Activated B cell treated with CpG ODN at 0.5 μM for 24 hours (primary cell): ENCODE measurements at regions not wholly inside any gene's neighbourhood (a gene's known extent, or its start where the extent isn't known, plus 50 kb on each side); places are given as distances from the start of the nearest gene placed in this dataset.

Experiments used
- ATAC-seq: fragments of 200-7000 bp; cut with Tn5 transposase; one replicate; pipeline ENCODE4 v1.10.0; 2021; ENCODE audit warnings: low read depth, mild to moderate bottlenecking, moderate library complexity
- CTCF ChIA-PET: fragments of 350-600 bp; sonication (Branson Sonifier 250); formaldehyde crosslinking; loops from one replicate; lab custom pipeline; 2021; ENCODE audit warnings: antibody characterized with exemption; lab: Charles Lee
- POLR2A ChIA-PET: fragments of 350-600 bp; sonication (Branson Sonifier 250); formaldehyde crosslinking; loops from one replicate; lab custom pipeline; 2021; ENCODE audit warnings: antibody characterized with exemption; lab: Charles Lee
- DNase-seq: peaks from one replicate; pipeline ENCODE4 v3.0.0; 2022
- H3K27ac Mint-ChIP-seq: one replicate; pipeline ENCODE4 v1.8.0; 2020; ENCODE audit warnings: mixed read lengths
- H3K27me3 Mint-ChIP-seq: one replicate; pipeline ENCODE4 v1.8.0; 2021; ENCODE audit warnings: mixed read lengths
- H3K36me3 Mint-ChIP-seq: one replicate; pipeline ENCODE4 v1.8.0; 2021; ENCODE audit warnings: low read depth, mixed read lengths
- H3K4me1 Mint-ChIP-seq: one replicate; pipeline ENCODE4 v1.8.0; 2021; ENCODE audit warnings: mixed read lengths
- H3K4me3 Mint-ChIP-seq: one replicate; pipeline ENCODE4 v1.8.0; 2020; ENCODE audit warnings: mild to moderate bottlenecking, mixed read lengths
- H3K9me3 Mint-ChIP-seq: one replicate; pipeline ENCODE4 v1.8.0; 2020; ENCODE audit warnings: mixed read lengths
- intact Hi-C: fragments of 100-400 bp; cut with micrococcal nuclease; formaldehyde crosslinking; loops from one replicate; pipeline ENCODE4 v1.15.1; 2024
- TF ChIP-seq, protein P1 (sequence below): fragments of 200-600 bp; IDR thresholded peaks from one replicate; pipeline ENCODE4 v1.8.0; 2022; ENCODE audit warnings: antibody characterized with exemption, mild to moderate bottlenecking

DNA sequence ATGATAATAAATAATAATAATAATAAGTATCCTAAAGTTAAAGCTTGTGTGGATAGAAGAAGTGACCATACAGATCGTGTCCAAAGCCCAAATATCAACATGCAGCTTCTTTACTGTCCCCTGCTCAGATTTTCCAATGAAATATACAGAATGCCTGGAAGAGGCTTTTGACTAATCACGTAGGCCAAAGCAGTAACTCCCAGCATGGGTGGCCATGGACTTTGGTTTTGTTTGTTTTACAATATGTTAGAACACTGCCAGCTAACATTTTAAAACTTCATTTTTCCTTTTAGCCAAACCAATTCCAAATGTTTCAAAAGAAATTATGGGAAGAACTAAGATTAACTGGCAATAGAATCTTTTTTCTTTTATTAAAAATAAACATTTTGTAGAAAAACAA lies 400.0 kb upstream of the FLRT2 start:
- intact Hi-C loops: no loop called here
- Mint-ChIP-seq H3K4me3 (no peak overlapping the region), H3K4me1 (no peaks in the 10 kb centered on the region), H3K9me3 (peaks cover 8% of the 10 kb centered on the region), H3K36me3 (no peaks in the 10 kb centered on the region), H3K27me3 (no peaks in the 10 kb centered on the region), H3K27ac (no peak overlapping the region)
- CTCF ChIA-PET: no interaction called here
- ATAC-seq: no peak
- POLR2A ChIA-PET: no interaction called here
- no peak for DNase-seq
- TF ChIP-seq, protein P1, sequence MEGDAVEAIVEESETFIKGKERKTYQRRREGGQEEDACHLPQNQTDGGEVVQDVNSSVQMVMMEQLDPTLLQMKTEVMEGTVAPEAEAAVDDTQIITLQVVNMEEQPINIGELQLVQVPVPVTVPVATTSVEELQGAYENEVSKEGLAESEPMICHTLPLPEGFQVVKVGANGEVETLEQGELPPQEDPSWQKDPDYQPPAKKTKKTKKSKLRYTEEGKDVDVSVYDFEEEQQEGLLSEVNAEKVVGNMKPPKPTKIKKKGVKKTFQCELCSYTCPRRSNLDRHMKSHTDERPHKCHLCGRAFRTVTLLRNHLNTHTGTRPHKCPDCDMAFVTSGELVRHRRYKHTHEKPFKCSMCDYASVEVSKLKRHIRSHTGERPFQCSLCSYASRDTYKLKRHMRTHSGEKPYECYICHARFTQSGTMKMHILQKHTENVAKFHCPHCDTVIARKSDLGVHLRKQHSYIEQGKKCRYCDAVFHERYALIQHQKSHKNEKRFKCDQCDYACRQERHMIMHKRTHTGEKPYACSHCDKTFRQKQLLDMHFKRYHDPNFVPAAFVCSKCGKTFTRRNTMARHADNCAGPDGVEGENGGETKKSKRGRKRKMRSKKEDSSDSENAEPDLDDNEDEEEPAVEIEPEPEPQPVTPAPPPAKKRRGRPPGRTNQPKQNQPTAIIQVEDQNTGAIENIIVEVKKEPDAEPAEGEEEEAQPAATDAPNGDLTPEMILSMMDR: no peak

DNA sequence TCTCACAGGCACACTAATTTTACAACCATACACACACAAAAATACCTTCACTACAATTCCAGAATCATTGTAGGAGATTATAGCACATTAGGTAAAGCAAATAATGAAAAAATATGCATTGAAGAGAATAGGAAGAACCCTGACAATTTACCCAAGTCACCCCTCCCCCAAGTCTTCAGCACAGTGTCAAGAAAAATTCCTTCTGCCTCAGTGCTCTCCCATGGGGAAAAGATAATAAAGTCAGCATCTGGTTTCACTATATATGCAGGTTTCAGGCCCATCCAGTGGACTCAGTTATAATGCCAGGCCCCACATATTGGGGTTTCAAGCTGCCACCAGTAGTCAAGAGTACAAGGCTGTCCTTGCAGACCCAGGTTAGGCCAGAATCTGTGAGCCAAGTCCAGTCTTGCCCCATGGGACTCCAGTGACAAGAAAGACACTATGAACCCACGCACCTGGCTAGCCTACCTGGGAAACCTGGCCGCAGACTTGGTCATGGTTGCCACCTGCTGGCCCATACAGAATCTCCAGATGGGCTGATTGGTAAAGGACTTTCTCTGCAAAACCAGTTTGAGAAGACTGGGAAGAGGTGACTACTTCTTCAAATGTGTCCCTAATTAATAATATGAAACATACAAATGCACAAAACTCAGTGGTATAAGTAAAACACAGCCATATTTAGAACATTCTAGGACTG lies 398.6 kb upstream of the FLRT2 start:
- H3K36me3 Mint-ChIP-seq: no peaks in the 10 kb centered on the region
- H3K27ac Mint-ChIP-seq: no peak overlapping the region
- TF ChIP-seq, protein P1: no peak
- H3K9me3 Mint-ChIP-seq: peaks cover 8% of the 10 kb centered on the region
- ATAC-seq: no peak
- intact Hi-C loops: no loop called here
- DNase-seq: no peak
- H3K27me3 Mint-ChIP-seq: no peaks in the 10 kb centered on the region
- POLR2A ChIA-PET: no interaction called here
- no peak overlapping the region for H3K4me3 Mint-ChIP-seq
- CTCF ChIA-PET: no interaction called here
- no peaks in the 10 kb centered on the region for H3K4me1 Mint-ChIP-seq

DNA sequence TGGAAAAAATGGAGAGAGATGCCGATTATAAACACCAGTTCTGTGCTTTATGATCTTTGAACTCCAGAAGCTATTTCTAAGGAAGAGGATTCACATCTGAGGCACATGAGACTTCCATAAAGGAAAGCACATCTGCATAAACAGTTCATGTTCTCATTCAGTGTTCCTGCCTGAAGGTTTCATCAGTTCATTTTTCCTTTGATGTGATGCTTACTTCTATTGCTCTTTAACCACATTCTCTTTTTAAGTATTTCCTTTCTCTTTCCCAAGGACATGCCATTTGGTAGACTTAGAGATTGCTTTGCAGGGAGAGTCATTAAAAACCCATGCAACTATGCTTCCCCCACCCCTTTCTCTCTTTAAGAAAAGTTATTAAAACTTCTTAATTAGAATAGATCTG lies 387.0 kb upstream of the FLRT2 start:
- CTCF ChIA-PET: no interaction called here
- no peaks in the 10 kb centered on the region for H3K4me1 Mint-ChIP-seq
- intact Hi-C loops: no loop called here
- H3K36me3 Mint-ChIP-seq: no peaks in the 10 kb centered on the region
- ATAC-seq (no peak), DNase-seq (no peak)
- peaks cover 5% of the 10 kb centered on the region for H3K9me3 Mint-ChIP-seq
- H3K27me3 Mint-ChIP-seq: no peaks in the 10 kb centered on the region
- no peak overlapping the region for H3K27ac Mint-ChIP-seq
- POLR2A ChIA-PET: no interaction called here
- TF ChIP-seq, protein P1: no peak
- no peak overlapping the region for H3K4me3 Mint-ChIP-seq

DNA sequence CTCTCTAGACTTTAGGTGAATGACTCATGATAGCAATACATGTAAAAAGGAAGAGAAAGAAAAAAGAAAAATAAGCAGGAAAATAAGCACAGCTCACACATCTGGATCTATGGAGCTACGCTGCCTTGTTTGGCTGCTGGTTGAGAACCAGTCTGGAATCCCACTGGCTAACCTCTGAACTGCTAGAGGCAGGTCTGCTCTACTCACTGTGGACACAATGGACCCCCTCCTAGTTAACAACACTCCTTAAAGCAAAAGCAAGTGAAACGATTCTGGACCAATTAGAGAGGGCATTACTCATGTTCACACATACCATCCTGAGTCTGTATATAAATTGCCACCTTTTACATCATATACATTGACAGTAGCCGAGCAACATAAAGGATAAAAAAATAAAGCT lies 383.2 kb upstream of the FLRT2 start:
- ATAC-seq (no peak), DNase-seq (no peak)
- ChIA-PET CTCF (no interaction called here), POLR2A (no interaction called here)
- TF ChIP-seq, protein P1: no peak
- Mint-ChIP-seq H3K27ac (no peak overlapping the region), H3K4me1 (no peaks in the 10 kb centered on the region), H3K9me3 (peaks cover 14% of the 10 kb centered on the region), H3K27me3 (no peaks in the 10 kb centered on the region), H3K36me3 (no peaks in the 10 kb centered on the region), H3K4me3 (no peak overlapping the region)
- intact Hi-C loops: no loop called here

DNA sequence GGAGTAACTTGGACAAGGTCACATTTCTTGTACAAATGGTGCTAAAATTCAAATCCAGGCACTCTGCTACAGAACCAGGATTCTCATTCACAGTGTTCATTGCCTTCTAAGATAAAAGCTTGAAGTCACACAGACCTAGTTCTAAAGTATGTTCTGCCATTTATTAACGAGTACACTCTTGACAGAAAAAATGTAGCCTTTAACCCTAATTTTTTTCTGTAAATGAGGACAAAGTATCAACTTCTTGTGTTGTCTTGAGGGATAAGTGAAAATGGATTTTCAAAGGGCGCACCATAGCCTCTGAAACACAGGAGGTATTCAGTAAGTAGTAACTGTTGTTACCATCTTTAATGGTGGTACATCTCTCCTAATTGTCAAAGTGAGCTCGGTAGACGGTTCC lies 379.8 kb upstream of the FLRT2 start:
- POLR2A ChIA-PET: no interaction called here
- CTCF ChIA-PET: no interaction called here
- H3K27me3 Mint-ChIP-seq: no peaks in the 10 kb centered on the region

More for the DNA sequence above, 379.8 kb upstream of the FLRT2 start:
- intact Hi-C loops: no loop called here
- H3K27ac Mint-ChIP-seq: no peak overlapping the region
- ATAC-seq (no peak), DNase-seq (no peak)
- H3K4me3 Mint-ChIP-seq: no peak overlapping the region
- H3K4me1 Mint-ChIP-seq: no peaks in the 10 kb centered on the region
- H3K36me3 Mint-ChIP-seq: no peaks in the 10 kb centered on the region
- peaks cover 14% of the 10 kb centered on the region for H3K9me3 Mint-ChIP-seq
- TF ChIP-seq, protein P1: no peak
